NCI-H2227 (cell line): ENCODE measurements at regions not wholly inside any gene's neighbourhood (a gene's known extent, or its start where the extent isn't known, plus 50 kb on each side); places are given as distances from the start of the nearest gene placed in this dataset.

Experiments
- DNase-seq: peaks from one replicate; lab custom pipeline; 2025; ENCODE audit not compliant: unreplicated experiment; lab: John Stamatoyannopoulos, UW

GRCh38 chr9:87115785-87116184 lies 168.5 kb upstream of the GAS1 start:
- DNase-seq = no peak

DNA sequence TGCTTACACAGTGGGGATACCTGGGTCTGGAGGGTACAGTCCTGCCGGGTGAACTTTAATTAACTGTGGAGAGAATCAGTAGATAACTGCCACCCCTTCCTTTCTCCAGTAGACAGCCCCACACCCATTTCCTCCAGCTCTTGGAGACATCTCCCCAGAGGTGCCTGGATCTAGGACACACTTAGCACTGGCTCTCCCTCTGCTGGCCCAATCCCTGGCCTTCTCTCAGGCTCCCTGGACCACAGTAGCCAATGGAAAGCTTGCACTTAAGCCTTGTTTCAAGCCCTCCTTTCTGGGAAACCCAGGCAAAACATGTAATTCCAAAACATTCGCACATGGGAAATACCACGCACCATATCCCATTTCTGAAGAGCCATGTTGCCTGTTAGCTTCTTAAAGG lies 169.2 kb upstream of the GAS1 start:
- DNase-seq = no peak

GRCh38 chr9:87118594-87118993 lies 171.3 kb upstream of the GAS1 start:
- DNase-seq = no peak

DNA sequence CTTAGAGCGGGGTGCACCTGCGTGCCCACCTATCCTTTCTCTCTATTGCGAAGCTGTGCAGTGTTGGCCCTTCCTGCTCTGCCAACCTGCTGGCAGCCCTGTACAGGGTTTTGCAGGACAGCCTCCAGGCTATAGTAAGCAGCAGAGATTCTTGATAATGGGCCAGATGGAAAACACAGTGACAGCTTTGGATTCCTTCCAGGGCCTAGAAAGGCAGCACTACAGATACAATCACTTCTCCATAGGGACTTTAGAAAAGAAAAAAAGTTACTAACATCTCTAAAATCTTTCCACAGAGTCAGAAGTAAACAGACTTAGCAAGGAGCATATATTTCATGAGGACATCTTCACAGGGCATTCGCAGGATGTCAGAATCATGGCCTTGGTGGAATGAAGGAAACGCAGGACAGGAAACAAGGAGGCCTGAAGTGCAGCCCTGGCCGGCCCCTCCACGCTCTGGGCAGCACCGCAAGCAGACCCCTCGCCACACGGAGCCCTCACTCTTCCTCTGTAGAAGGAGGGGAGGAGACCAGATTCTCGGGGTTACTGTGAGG lies 172.1 kb upstream of the GAS1 start:
- no peak for DNase-seq

- DNase-seq = no peak
Observed at GRCh38 chr9:87120610-87121009, 173.3 kb upstream of the GAS1 start.

GRCh38 chr9:87122947-87123685 lies 175.8 kb upstream of the GAS1 start:
- no peak for DNase-seq

DNA sequence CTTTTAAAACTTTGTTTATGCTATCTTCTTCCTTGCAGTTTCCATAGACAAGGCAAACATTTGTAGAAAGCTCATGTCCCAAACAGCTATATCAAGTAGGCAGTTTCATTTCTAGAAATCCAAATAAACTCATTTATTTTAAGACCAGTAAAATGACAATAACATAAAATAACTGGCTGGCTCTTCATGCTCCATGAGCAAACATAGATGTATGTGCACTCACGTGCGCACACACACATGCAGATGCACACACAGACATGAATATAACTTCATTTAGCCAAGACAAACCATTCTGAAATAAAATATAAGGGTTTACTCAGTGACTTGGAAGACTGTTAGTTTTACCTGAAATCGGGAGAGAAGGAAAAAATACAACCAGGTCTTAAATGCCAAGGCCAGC lies 176.5 kb upstream of the GAS1 start:
- no peak for DNase-seq

DNA sequence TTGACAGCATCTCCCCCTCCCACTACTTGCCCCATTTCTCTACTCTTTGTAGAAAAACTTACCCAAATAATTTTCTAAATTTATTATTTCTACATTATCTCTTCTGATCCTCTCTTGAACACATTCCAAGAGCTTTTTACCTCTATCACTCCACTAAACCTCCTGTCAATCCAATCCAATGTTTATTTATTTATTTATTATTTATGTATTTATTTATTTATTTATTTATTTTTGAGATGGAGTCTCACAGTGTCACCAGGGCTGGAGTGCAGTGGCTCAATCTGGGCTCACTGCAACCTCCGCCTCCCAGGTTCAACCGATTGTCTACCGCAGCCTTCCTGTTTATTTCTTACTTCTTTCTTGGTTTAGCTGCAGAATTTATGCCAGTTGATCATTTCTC lies 178.5 kb upstream of the GAS1 start:
- no peak for DNase-seq

DNA sequence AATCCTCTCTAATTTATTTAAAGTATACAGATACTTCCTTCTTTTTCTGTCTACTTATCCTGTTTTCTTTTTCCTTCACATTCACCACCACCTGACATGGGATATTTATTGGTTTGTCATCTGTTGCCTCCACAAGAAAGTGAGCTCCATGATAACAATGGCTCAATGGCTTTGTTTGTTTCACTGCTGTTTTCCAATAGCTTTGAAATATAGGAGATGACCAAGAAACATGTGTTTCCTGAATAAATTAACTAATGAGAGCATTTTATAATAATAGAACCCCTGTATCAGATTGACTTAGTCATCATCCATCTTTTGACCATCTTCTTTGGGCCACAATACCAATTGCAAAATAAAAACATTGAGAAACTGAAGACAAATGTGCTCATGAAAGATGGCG lies 180.2 kb upstream of the GAS1 start:
- no peak for DNase-seq

GRCh38 chr9:87127978-87128614 lies 180.8 kb upstream of the GAS1 start:
- no peak for DNase-seq

DNA sequence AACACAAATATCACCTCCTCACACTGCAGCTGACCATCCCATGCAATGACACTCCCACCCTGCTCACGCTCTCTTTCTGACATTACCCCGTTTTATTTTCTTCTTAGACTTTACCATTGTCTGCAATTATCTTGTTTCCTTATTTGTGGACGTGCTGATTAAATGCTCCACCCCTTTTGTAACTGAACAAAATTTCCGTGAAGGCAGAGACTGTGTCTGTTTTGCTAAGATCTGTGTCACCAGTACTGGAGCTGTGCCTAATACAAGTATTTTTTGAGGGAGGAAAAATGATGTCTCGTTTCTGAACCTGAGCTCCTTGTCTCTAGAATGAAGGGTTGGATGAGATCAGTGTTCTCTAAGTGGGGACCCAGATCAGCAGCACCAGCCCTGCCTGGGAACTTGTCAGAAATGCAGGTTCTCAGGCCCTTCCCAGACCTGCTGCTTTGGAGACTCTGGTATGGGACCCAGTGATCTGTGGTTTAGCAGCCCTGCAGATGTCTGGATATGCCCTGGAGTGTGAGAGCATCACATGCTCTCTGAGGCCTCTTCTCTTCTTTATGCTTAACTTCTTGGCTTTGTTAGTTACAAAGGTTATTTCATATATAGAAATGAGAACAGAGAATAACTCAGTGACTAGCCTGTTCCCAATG lies 181.7 kb upstream of the GAS1 start:
- no peak for DNase-seq

- no peak for DNase-seq
Observed at GRCh38 chr9:87135074-87135473, 187.8 kb upstream of the GAS1 start.

GRCh38 chr9:87137718-87138117 lies 190.4 kb upstream of the GAS1 start:
- no peak for DNase-seq

DNA sequence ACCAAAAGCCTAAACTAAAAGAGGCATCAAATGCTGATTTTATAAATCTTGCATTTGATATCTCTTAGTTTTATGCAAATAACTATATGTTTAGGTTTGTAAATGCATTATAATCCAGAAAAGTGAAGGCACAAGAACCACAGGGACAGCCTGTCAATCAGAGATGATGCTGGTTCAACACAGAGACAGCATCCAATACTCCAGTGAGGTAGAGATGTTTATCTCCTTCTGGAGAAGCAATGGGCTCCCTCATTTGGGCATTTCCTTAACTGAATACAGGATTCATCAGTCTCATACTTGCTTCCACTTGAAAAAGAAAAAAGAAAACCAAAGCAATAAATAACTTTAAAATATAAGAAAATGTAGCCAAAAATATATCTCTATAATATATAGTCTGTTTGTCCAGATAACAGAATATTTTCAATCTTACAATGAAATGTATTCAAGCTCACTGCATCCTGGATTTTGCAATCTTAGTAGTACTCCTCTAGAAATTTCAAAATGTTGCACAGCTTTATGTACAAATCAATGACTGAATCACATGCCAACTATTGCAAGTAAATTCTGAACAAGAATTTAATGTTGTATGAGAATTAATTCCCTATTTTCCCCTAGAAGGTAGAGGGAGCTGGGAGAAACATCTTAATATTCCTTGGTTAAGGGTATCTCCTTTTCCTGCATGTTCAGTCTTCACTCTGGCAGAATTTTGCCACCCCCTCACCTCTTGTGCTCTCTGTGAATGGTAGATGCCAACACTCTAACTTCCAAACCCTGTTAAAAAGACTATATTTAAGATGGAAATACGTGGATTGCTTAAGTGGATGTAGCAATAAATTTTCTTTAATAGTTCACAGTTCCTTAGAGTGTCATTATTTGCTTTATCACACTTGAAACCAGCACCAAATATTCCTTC lies 191.1 kb upstream of the GAS1 start:
- DNase-seq = no peak

- DNase-seq = no peak
Observed at GRCh38 chr9:87139099-87139730, 191.9 kb upstream of the GAS1 start.

DNA sequence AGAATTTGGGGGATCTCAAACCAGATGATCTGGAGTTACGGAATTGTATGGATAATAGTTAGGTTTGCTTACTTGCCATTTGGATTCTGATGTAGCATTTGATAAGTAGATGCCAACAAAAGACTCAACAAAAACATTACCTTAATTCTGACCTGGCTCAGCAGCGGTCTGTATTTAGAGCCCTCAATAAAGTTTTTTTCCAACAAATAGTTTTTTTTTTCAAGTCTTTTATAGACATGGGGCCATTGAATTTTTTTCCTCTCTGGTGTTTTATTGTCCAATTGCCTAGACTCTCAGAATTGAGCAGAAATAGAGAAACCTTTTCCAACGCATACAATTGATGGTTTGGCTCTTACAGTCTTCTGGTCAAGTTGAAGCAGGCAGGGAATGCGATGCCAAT lies 192.8 kb upstream of the GAS1 start:
- DNase-seq = no peak

- no peak for DNase-seq
Observed at GRCh38 chr9:87140605-87141109, 193.4 kb upstream of the GAS1 start.

- no peak for DNase-seq
Observed at GRCh38 chr9:87141124-87141523, 193.8 kb upstream of the GAS1 start.

DNA sequence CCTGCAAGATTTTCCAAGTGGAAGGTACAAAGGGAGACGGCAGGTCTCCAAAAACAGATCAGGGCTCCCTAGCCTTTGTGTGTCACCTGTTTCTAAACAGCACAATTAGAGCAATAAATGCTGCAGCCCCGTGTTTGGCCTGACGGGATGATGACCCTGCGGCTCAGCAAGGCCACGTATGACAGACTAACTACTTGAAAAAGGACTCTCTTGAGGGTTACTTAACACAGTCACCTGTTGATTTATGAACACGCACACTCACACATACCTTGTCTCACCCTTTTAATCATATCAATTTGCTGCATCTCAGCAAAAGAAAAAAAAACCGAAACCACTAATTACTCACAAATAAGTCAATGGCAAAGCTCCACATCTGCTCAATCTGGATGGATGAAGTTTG lies 199.6 kb upstream of the GAS1 start:
- DNase-seq = no peak

DNA sequence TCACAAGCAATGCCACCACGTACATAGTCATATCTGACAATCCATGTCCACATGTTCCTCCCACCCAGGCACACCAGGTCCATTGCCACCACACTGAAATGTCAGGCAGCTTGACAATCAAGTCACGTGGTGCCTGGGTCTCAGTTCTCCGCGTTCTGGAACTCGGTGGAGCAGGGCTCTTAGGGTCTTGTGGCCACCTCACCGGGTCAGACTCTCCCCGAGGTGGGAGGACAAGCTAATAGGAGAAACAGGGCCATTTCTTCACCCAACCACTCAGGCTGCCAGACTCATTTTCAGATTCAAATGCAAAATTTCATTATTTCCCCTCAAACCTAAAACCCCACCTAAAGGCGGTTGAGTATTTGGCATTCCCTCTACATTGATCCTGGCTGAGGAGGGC lies 200.5 kb upstream of the GAS1 start:
- no peak for DNase-seq
